Caco-2 (cell line): ENCODE measurements at regions not wholly inside any gene's neighbourhood (a gene's known extent, or its start where the extent isn't known, plus 50 kb on each side); places are given as distances from the start of the nearest gene placed in this dataset.
"Not testable (repeated sequence)": the region's sequence is repeated elsewhere in the genome, so short reads cannot be mapped to it uniquely, and the experiment has no call there.

ENCODE experiments used
- BruUV-seq: library from RNA; stranded (reverse); fragments of 400-500 nt; replicated peaks from 2 replicates; lab custom pipeline; 2021; lab: Mats Ljungman, UMichigan
- CTCF ChIA-PET: fragments of 300-600 bp; sonication (Branson Sonifier 250); formaldehyde crosslinking; loops from one replicate; lab custom pipeline; 2022; ENCODE audit warnings: antibody characterized with exemption; lab: Charles Lee
- POLR2A ChIA-PET: fragments of 300-600 bp; sonication (Branson Sonifier 250); formaldehyde crosslinking; loops from one replicate; lab custom pipeline; 2022; ENCODE audit warnings: antibody characterized with exemption; lab: Charles Lee
- DNase-seq, 2 experiments: peaks; one replicate each; pipeline versions ENCODE4 v3.0.0 to v3.0.0-alpha.2; 2020 to 2022
- H3K27me3 ChIP-seq: replicated peaks from 2 replicates; pipeline ENCODE4 v1.6.0; 2011; ENCODE audit warnings: low read length; ENCODE audit not compliant: control insufficient read depth, insufficient read depth
- H3K36me3 ChIP-seq: 2 replicates; pipeline ENCODE4 v1.5.1; 2011; ENCODE audit warnings: low read length; ENCODE audit not compliant: control insufficient read depth, insufficient read depth
- H3K4me1 ChIP-seq: fragments of 250-450 bp; sonication (Bioruptor Pico); 2 replicates; pipeline ENCODE4 v1.5.1; 2020; ENCODE audit warnings: mild to moderate bottlenecking
- H3K4me3 ChIP-seq: 2 replicates; pipeline ENCODE4 v1.5.1; 2011; ENCODE audit warnings: low read depth, mild to moderate bottlenecking, control low read depth, low read length
- H3K9me3 ChIP-seq: fragments of 250-450 bp; sonication (Bioruptor Pico); 2 replicates; pipeline ENCODE4 v1.5.1; 2020; ENCODE audit warnings: mild to moderate bottlenecking, moderate library complexity
- H3K27ac Mint-ChIP-seq: one replicate; pipeline ENCODE4 v1.8.0; 2022; ENCODE audit warnings: mixed read lengths; ENCODE audit not compliant: unreplicated experiment
- H3K27me3 Mint-ChIP-seq: one replicate; pipeline ENCODE4 v1.8.0; 2022; ENCODE audit warnings: mixed read lengths; ENCODE audit not compliant: insufficient read depth, unreplicated experiment
- H3K36me3 Mint-ChIP-seq: one replicate; pipeline ENCODE4 v1.8.0; 2022; ENCODE audit warnings: mild to moderate bottlenecking, mixed read lengths; ENCODE audit not compliant: insufficient read depth, unreplicated experiment
- H3K4me1 Mint-ChIP-seq: one replicate; pipeline ENCODE4 v1.8.0; 2022; ENCODE audit warnings: low read depth, mixed read lengths; ENCODE audit not compliant: unreplicated experiment
- H3K4me3 Mint-ChIP-seq: one replicate; pipeline ENCODE4 v1.8.0; 2022; ENCODE audit warnings: mild to moderate bottlenecking, moderate library complexity, mixed read lengths; ENCODE audit not compliant: unreplicated experiment
- H3K9me3 Mint-ChIP-seq: one replicate; pipeline ENCODE4 v1.8.0; 2022; ENCODE audit warnings: mixed read lengths; ENCODE audit not compliant: unreplicated experiment
- CTCF ChIP-seq, 2 experiments: fragments of 200-600 bp in 1 of 2; IDR thresholded peaks; 1 replicate in 1 of 2; 2 replicates in 1 of 2; pipeline versions ENCODE4 v1.5.1 to v1.8.0; 2011 to 2022; ENCODE audit warnings: antibody characterized with exemption in 1 of 2, control low read depth in 1 of 2, inconsistent platforms in 1 of 2, low read depth in 1 of 2, low read length in 1 of 2, mild to moderate bottlenecking in 1 of 2, moderate library complexity in 1 of 2; ENCODE audit not compliant: insufficient read depth in 1 of 2, severe bottlenecking in 1 of 2, unreplicated experiment in 1 of 2
- intact Hi-C: fragments of 100-400 bp; cut with micrococcal nuclease; formaldehyde crosslinking; loops from one replicate; pipeline ENCODE4 v1.10.0; 2022; ENCODE audit not compliant: unreplicated experiment

- no peak for DNase-seq
- Mint-ChIP-seq H3K9me3 (peaks cover 19% of the 10 kb centered on the region), H3K27me3 (no peaks in the 10 kb centered on the region), H3K4me3 (no peak overlapping the region), H3K4me1 (no peaks in the 10 kb centered on the region), H3K27ac (no peak overlapping the region), H3K36me3 (no peaks in the 10 kb centered on the region)
- ChIA-PET CTCF (no interaction called here), POLR2A (no interaction called here)
- Histone ChIP-seq H3K27me3 (no peaks in the 10 kb centered on the region), H3K4me1 (no peaks in the 10 kb centered on the region), H3K4me3 (no peak overlapping the region), H3K9me3 (peaks cover 3% of the 10 kb centered on the region; the same call in 1 of the 2 replicates), H3K36me3 (no peaks in the 10 kb centered on the region)
- intact Hi-C loops: no loop called here
- TF ChIP-seq CTCF (IDR thresholded peaks at IDR 0.05; ENCODE audit: insufficient read depth in 1 of 2, low read depth in 1 of 2, low read length in 1 of 2, severe bottlenecking in 1 of 2, unreplicated experiment in 1 of 2): no peak
- BruUV-seq: no TSS peak
Measured at GRCh38 chr16:59632276-59632855, 898.2 kb upstream of the GOT2 start.

GRCh38 chr16:59624381-59624780 lies 890.3 kb upstream of the GOT2 start:
- H3K27me3 ChIP-seq, BruUV-seq, H3K4me1 ChIP-seq, H3K9me3 ChIP-seq, H3K4me3 Mint-ChIP-seq, H3K9me3 Mint-ChIP-seq, H3K4me3 ChIP-seq, H3K36me3 Mint-ChIP-seq, H3K36me3 ChIP-seq, CTCF ChIA-PET, DNase-seq, H3K27me3 Mint-ChIP-seq, H3K27ac Mint-ChIP-seq, POLR2A ChIA-PET, H3K4me1 Mint-ChIP-seq, intact Hi-C loops: not testable (repeated sequence)

- H3K27me3 Mint-ChIP-seq: peaks cover 5% of the 10 kb centered on the region
- H3K9me3 Mint-ChIP-seq: no peaks in the 10 kb centered on the region
- no peaks in the 10 kb centered on the region for H3K36me3 Mint-ChIP-seq
- H3K27ac Mint-ChIP-seq: no peak overlapping the region
- TF ChIP-seq CTCF (IDR thresholded peaks at IDR 0.05; ENCODE audit: insufficient read depth in 1 of 2, low read depth in 1 of 2, low read length in 1 of 2, severe bottlenecking in 1 of 2, unreplicated experiment in 1 of 2): no peak
- H3K4me1 ChIP-seq: no peaks in the 10 kb centered on the region
- intact Hi-C loops: no loop called here
- H3K27me3 ChIP-seq: no peaks in the 10 kb centered on the region
- no peaks in the 10 kb centered on the region for H3K9me3 ChIP-seq
- H3K4me3 Mint-ChIP-seq: no peak overlapping the region
- ChIA-PET CTCF (no interaction called here), POLR2A (no interaction called here)
- DNase-seq: no peak
- H3K4me3 ChIP-seq: no peak overlapping the region
- H3K36me3 ChIP-seq: no peaks in the 10 kb centered on the region
- no peaks in the 10 kb centered on the region for H3K4me1 Mint-ChIP-seq
- BruUV-seq: no TSS peak
Measured at GRCh38 chr16:59614466-59615240, 880.5 kb upstream of the GOT2 start.

GRCh38 chr16:59612910-59613620 lies 878.9 kb upstream of the GOT2 start:
- not testable (repeated sequence) for H3K36me3 Mint-ChIP-seq

More at GRCh38 chr16:59612910-59613620, 878.9 kb upstream of the GOT2 start:
- H3K27me3 ChIP-seq, H3K27me3 Mint-ChIP-seq, DNase-seq, H3K9me3 Mint-ChIP-seq, H3K4me1 Mint-ChIP-seq, BruUV-seq, H3K4me3 ChIP-seq, POLR2A ChIA-PET, intact Hi-C loops, H3K36me3 ChIP-seq, H3K9me3 ChIP-seq, H3K4me1 ChIP-seq, H3K27ac Mint-ChIP-seq, CTCF ChIA-PET, H3K4me3 Mint-ChIP-seq: not testable (repeated sequence)
